ENCODE measurements at regions not wholly inside any gene's neighbourhood (a gene's known extent, or its start where the extent isn't known, plus 50 kb on each side); places are given as distances from the start of the nearest gene placed in this dataset.
A peak's percentile ranks its signal among the peaks of the same experiment; 100 is the strongest.
"Not testable (repeated sequence)": the region's sequence is repeated elsewhere in the genome, so short reads cannot be mapped to it uniquely, and the experiment has no call there.

- ATAC-seq = no peak
- intact Hi-C loops (cut with micrococcal nuclease) = no loop called here
Measured at GRCh38 chr10:5268743-5269142, 72.1 kb downstream of the AKR1C4 start.

DNA sequence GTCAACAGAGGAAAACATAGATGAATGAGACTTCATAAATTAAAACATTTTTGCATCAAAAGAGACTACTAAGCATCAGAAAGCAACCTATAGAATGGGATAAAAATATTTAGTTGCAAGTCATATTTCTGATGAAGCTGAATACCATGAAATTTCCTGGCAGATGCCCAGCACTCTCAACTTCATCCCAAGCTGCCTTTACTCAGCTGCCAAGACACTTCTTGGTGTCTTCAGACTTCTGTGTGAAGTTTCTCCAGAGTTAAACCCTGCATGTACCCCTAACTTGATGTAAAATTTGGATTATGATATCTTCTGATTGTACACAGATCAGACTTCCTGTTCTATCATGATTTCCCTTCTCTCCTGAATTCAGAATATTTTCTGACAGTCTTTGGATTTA is 73.2 kb downstream of the AKR1C4 start:
- intact Hi-C loops (cut with micrococcal nuclease) = no loop called here
- ATAC-seq = no peak
- no peak for DNase-seq

More at GRCh38 chr10:5268743-5269142, 72.1 kb downstream of the AKR1C4 start:
- no peak for DNase-seq

- intact Hi-C loops (cut with micrococcal nuclease) = no loop called here
- DNase-seq = no peak
- ATAC-seq = no peak
Measured at GRCh38 chr10:5271526-5271925, 74.9 kb downstream of the AKR1C4 start.

DNA sequence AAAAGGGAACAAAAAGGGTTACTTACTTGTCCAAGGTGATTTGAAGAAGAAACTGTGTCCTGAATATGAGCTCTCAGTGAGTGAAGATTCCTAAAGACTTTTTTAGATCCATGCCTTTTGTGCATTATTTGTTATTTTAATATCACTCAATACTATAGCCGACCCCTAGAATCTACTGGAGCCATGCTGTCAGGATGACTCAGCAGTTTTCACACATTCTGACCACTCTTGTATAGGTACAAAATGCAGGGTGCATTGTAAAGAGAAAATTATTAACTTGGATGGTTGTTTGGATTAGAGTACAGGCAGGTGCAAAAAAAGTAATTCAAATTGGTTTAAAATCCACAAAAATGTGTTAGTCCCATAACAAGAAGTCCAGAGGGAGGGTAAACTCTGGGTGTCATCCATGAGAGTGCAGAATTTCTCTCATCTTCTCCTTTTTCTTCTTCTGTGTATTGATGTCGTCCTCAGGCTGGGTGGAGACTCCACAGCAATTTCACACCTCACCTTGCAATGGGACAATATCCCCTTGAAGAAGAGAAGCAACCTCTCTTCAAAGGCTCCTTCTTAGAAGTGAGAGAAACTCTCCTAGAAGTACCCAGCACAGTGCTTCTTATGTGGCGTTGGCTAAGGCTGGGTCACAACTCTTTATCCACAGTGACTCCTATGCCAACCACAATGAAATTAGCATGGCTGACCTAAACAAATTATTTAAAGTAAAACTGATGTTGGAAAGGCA is 75.6 kb downstream of the AKR1C4 start:
- no peak for DNase-seq
- intact Hi-C loops (cut with micrococcal nuclease) = no loop called here
- ATAC-seq = no peak

DNA sequence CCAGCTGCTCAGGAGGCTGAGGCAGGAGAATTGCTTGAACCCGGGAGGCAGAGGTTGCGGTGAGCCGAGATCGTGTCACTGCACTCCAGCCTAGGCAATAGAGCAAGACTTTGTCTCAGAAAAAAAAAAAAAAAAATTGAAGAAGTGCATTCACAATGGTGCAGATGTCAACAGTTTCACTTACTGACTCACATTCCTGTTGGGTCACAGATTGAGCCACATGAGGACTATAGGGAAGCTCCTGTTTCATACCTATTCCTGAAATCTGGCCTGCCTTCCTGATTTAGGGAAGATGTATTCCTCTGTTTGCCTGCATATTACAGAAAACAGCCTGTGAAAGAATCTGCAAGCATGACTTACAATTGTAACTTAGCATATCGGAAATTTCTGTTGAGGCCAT is 78.2 kb downstream of the AKR1C4 start:
- ATAC-seq (peak; percentile 29), DNase-seq (no peak)
- intact Hi-C loops (cut with micrococcal nuclease) = loop anchor here (5.0 kb wide), 1 partner anchor 422 kb away; no protein-coding TSS in a partner anchor

GRCh38 chr10:5281356-5281755 is 83.4 kb upstream of the UCN3 start:
- ATAC-seq (no peak), DNase-seq (no peak)
- intact Hi-C loops (cut with micrococcal nuclease) = no loop called here

- ATAC-seq (no peak), DNase-seq (no peak)
- intact Hi-C loops (cut with micrococcal nuclease) = no loop called here
Measured at GRCh38 chr10:5282137-5282536, 82.6 kb upstream of the UCN3 start.

DNA sequence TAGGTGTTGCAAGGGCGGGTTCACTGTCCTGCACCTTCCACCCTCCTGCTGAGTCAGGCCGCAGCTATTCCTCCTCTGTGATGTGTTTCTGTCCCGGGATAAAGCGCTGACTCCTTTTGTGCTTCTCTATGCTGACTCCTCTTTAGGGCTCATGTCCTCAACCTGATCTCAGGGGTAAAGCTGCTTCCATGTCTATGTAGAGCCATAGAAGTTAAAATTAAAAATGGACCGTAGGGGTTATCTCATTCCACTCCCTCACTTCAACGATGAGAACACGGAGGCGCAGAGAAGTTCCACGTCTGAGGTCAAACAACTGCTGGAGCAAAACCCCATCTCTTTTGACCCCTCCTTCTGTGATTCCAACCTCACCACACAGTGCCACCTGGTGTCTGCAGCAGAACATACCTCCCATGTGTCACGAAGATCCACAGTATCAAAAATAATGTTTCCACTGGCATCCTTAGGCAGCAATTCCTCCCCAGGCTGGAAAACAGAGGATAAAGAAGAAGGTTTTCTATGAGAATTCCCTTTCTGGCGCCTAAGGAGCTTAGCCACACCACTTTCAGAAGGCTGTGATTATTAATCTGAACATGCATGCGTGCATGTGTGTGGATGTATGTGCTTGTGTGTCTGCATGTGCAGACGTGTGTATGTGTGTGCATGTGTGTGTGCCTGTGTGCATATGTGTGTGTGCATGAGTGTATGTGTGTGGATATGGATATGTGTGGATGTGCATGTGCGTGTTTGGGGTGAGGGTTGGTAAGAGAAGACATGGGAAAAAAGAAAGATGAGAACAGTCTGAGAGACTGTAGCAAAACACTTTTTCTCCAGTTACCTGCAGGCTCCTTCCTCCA is 81.2 kb upstream of the UCN3 start:
- ATAC-seq (peak; percentile 92), DNase-seq (peak; percentile 66)
- intact Hi-C loops (cut with micrococcal nuclease) = no loop called here

DNA sequence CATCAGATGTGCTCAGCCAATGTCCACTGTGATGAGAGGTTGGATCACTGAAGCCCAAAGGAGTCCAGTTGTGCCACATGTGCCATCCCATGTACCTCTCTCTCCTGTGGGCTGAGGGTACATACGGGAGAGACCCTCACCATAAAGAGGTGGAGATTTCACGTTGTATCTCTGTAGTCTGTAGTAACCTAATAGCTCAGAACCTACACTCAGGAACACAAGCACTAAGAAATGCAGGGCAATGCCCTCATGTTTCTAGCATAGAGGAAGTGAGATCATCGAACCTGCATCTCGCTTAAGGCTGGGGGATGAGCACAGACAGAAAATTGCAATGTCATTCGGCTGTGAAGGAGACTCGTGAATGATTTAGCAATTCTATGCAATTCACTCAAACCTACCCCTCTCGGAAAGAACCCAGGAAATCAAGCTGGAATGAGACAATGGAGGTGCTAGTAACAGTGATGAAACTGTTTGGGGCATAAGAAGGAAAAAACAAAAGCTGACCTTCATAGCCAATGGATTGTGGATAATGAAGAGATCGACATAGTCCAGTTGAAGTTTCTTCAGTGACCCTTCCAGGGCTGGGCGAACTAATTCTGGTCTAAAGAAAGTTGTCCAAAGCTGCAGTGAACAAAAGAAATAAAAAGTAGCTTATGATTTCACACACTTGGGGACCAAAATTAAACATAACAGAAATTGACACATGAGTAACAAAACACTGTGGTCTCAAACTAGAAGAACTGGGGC is 80.3 kb upstream of the UCN3 start:
- intact Hi-C loops (cut with micrococcal nuclease) = no loop called here
- DNase-seq = no peak
- ATAC-seq = peak; percentile 57

DNA sequence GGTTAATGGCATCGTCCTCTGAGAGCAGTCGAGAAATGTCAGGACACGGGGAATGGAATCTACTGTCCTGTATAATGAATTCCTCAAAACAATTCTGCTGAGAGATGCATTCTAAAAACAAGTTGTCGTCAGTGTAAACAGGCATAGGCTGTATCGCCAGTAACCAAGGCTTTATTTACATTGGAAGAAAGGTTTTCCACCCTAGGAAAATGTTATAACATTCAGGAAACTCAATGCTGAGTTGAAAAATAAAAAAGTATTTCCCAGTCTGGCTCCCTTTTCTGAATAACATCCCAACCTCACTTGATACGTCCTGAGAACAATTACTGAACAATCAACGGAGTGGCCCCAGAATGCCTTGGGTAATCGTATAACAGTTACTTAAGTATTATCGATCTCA is 79.6 kb upstream of the UCN3 start:
- no peak for ATAC-seq
- intact Hi-C loops (cut with micrococcal nuclease) = no loop called here

GRCh38 chr10:5288359-5288758 is 76.4 kb upstream of the UCN3 start:
- intact Hi-C loops (cut with micrococcal nuclease) = no loop called here
- DNase-seq (no peak), ATAC-seq (no peak)

More for the DNA sequence above, 79.6 kb upstream of the UCN3 start:
- no peak for DNase-seq

- DNase-seq; ATAC-seq; intact Hi-C loops (cut with micrococcal nuclease): not testable (repeated sequence)
Measured at GRCh38 chr10:5289228-5289627, 75.5 kb upstream of the UCN3 start.

DNA sequence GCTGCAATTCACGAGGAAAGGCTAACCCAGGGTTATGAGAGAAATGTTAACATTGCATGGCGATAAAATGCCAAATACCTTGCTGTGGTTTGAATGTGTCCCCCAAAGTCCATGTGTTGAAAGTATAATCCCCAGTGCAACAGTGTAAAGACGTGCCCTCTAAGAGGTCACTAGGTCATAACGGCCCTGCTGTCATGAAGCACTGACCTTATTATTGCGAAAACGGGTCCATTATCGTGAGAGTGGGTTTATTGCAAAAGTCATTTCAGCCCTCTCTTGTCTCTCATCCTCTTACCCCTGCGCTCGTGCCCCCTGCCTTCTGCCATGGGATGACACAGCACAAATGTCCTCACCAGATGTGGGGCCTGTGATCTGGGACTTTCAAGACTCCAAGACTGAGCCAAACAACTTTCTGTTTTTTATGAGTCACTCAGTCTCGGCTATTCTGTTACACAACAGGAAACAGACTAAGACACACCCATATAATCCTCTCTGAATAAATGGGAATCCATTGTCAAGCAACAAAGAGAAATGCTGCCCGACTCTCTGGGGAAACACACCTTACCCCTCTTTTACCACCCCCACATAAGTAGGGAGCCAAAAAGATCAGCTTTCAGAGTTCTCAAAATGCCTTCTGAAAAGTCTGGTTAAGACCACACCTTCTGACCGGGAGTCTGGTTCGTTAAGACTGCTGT is 73.1 kb upstream of the UCN3 start:
- ATAC-seq (peak; percentile 95), DNase-seq (peak; percentile 57)
- intact Hi-C loops (cut with micrococcal nuclease) = no loop called here

DNA sequence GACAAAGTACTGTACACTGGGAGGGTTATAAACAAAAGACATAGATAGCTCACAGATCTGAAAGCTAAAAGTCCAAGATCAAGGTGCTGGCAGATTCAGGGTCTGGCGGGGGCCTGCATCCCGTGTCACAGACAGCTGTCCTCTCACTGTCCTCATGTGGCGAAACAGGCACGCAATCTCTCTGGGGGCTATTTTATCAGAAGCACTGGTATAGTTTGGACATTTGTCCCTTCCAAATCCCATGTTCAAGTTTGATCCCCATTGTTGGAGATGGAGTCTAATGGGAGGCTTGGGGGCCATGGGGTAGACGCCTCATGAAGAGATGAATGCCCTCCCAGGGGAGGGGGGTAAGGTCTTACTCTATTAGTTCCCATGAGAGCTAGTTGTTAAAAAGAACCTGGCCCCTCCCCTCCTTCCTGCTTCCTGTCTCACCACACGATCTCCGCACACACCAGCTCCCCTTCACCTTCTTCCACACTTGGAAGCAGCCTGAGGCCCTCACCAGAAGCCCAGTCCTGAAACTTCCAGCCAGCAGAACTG is 72.5 kb upstream of the UCN3 start:
- DNase-seq (no peak), ATAC-seq (peak; percentile 22)
- intact Hi-C loops (cut with micrococcal nuclease) = no loop called here

- intact Hi-C loops (cut with micrococcal nuclease); DNase-seq; ATAC-seq: not testable (repeated sequence)
Measured at GRCh38 chr10:5292970-5293369, 71.8 kb upstream of the UCN3 start.

- ATAC-seq (no peak), DNase-seq (peak; percentile 75)
- intact Hi-C loops (cut with micrococcal nuclease) = no loop called here
Measured at GRCh38 chr10:5293691-5294550, 70.8 kb upstream of the UCN3 start.

GRCh38 chr10:5297466-5297865 is 67.3 kb upstream of the UCN3 start:
- DNase-seq = peak; percentile 39
- ATAC-seq = peak; percentile 87
- intact Hi-C loops (cut with micrococcal nuclease) = no loop called here

DNA sequence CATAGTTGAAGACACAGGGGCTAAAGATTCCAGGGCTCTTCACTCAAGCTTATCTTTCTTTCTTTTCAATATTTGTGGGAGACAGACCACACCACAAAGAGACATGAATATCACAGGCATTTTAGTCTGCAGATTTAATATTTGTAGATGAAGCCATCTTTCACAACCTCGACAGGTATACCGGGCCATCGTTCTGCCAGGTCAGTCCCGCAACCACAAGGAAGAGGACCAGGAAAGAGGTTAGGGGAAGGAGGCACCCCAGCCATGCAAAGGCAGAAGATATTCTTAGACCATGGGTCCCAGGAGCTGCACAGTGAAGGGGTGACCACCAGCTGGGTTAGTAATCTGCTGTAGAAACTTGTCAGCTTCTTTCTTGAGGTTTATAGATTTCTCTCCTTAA is 66.8 kb upstream of the UCN3 start:
- DNase-seq = no peak
- intact Hi-C loops (cut with micrococcal nuclease) = no loop called here
- no peak for ATAC-seq
